GM12874 (cell line): ENCODE measurements at regions not wholly inside any gene's neighbourhood (a gene's known extent, or its start where the extent isn't known, plus 50 kb on each side); places are given as distances from the start of the nearest gene placed in this dataset.

ENCODE experiments used
- CTCF ChIP-seq: IDR thresholded peaks from 2 replicates; pipeline ENCODE4 v1.5.1; 2011; ENCODE audit warnings: low read depth, mild to moderate bottlenecking, control low read depth, low read length, moderate library complexity; ENCODE audit not compliant: insufficient read depth

- TF ChIP-seq CTCF: no peak
These were observed 440.0 kb downstream of the SLC16A7 start for GRCh38 chr12:60035835-60036234.

- TF ChIP-seq CTCF: no peak
These were observed 447.0 kb downstream of the SLC16A7 start for GRCh38 chr12:60042835-60043234.

- TF ChIP-seq CTCF: no peak
These were observed 447.4 kb downstream of the SLC16A7 start for GRCh38 chr12:60043236-60043635.

- no peak for TF ChIP-seq CTCF
These were observed 456.7 kb downstream of the SLC16A7 start for GRCh38 chr12:60052483-60052882.

GRCh38 chr12:60059180-60059579 is 463.4 kb downstream of the SLC16A7 start:
- no peak for TF ChIP-seq CTCF

GRCh38 chr12:60066655-60067054 is 470.8 kb downstream of the SLC16A7 start:
- no peak for TF ChIP-seq CTCF

GRCh38 chr12:60070552-60070951 is 474.7 kb downstream of the SLC16A7 start:
- no peak for TF ChIP-seq CTCF

- TF ChIP-seq CTCF: no peak
These were observed 475.9 kb downstream of the SLC16A7 start for GRCh38 chr12:60071759-60072191.
